ENCODE measurements at regions not wholly inside any gene's neighbourhood (a gene's known extent, or its start where the extent isn't known, plus 50 kb on each side); places are given as distances from the start of the nearest gene placed in this dataset.
"Not testable (repeated sequence)": the region's sequence is repeated elsewhere in the genome, so short reads cannot be mapped to it uniquely, and the experiment has no call there.

DNA sequence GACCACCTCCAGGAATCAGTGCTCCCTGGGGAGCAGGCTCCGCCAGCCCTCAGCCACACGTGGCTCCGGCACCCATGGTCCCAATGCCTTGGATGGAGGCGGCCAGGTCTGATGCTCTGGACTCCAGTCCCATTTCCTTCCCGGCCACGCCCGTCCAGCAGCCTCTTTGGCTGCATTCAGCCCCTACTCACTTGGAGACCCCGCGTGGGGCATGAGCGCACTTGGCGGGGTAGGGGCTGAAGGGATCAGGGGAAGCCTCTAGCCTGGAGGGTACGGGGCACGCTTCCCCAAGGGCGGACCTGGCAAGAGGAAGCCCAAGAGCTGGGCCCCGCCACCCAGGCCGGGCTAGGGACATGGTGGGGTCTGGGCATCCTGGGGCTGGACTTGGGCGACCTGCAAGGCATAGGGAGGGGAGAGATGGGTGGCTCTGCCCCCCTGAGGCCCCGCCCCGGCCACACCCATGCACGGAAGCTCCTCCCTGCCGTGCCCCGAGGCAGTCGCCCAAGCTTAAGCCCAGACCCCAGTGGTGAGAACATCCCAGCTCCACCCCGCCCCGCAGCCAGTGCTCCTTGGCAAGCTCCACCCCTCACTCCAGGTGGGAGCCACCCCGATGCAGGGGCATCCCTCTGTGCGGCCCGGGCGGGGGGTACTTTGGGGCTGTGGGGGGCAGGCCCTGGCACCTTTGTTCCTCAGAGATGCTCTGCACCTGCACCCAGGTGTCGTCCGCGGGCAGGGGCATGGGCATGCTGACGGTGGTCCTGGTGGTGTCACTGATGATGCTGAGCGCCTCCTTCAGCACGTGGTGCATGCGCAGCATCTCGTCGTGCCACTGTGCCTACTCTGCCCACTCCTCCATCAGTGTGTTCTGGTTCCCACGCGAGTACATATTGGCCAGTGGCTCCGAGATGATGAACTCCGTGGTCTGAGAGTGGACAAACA, 163.5 kb downstream of the GOLGA6L4 start:
- TF ChIP-seq, protein P1, sequence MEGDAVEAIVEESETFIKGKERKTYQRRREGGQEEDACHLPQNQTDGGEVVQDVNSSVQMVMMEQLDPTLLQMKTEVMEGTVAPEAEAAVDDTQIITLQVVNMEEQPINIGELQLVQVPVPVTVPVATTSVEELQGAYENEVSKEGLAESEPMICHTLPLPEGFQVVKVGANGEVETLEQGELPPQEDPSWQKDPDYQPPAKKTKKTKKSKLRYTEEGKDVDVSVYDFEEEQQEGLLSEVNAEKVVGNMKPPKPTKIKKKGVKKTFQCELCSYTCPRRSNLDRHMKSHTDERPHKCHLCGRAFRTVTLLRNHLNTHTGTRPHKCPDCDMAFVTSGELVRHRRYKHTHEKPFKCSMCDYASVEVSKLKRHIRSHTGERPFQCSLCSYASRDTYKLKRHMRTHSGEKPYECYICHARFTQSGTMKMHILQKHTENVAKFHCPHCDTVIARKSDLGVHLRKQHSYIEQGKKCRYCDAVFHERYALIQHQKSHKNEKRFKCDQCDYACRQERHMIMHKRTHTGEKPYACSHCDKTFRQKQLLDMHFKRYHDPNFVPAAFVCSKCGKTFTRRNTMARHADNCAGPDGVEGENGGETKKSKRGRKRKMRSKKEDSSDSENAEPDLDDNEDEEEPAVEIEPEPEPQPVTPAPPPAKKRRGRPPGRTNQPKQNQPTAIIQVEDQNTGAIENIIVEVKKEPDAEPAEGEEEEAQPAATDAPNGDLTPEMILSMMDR (conservative IDR thresholded peaks at IDR 0.05), result no peak

DNA sequence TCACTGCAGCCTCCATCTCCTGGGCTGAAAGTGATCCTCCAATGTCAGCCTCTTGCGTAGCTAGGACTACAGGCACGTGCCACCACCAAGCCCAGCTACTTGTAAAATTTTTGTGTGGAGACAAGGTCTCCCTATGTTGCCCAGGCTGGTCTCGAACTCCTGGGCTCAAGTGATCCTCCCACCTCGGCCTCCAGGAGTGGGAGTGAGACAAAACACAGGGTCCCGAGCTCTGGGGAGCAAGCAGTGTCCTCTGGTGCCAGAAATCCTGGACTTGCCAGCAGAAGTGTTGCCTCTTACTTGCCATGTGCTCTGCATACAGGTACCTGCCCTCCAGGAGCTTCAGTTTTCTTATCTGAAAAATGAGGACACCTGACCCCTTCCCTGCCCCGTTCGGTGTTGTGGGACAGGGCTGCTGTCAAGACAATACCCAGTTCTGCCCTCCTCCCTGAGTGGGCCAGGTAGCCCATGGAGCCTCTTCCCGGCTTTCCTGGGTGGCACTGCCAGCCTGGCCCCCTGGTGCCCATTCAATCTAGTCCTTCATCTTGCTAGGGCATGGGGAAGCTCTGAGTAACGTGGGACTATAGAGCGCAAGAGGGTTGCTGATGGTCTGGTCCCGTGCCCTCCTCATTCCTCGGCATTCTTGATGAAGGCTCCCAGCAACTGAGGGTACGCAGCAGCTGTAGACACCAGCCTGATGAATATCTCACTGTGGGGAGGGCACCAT, 164.6 kb downstream of the GOLGA6L4 start:
- TF ChIP-seq, protein P1 (conservative IDR thresholded peaks at IDR 0.05), result no peak
- H3K27ac ChIP-seq, result no peak overlapping the region

More for the DNA sequence above, 163.5 kb downstream of the GOLGA6L4 start:
- no peak overlapping the region for H3K27ac ChIP-seq

DNA sequence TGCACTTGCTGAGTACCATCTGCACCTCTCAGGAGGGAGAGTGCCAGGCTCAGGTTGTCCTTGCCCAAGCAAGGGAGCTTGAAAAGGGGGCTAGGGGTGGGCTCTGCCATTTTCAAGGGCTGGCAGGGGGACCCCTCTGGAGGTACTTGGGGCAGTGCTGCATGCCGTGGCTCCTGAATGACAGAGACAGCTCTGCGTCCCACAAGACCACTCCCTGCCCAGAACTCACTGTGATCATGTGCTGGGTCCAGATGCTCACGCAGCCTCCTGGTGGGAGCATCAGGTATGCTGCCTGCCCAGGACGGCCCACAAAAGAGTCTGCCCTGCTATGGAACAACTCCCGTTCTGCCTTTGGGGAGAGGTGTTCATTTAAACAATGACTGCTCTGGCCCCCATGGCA, 165.2 kb downstream of the GOLGA6L4 start:
- H3K27ac ChIP-seq, result no peak overlapping the region
- TF ChIP-seq, protein P1 (conservative IDR thresholded peaks at IDR 0.05), result no peak

- not testable (repeated sequence) for H3K27ac ChIP-seq
Measured at GRCh38 chr15:84401461-84401860, 165.9 kb downstream of the GOLGA6L4 start.

- H3K27ac ChIP-seq, result not testable (repeated sequence)
Measured at GRCh38 chr15:84401891-84402840, 166.6 kb downstream of the GOLGA6L4 start.

DNA sequence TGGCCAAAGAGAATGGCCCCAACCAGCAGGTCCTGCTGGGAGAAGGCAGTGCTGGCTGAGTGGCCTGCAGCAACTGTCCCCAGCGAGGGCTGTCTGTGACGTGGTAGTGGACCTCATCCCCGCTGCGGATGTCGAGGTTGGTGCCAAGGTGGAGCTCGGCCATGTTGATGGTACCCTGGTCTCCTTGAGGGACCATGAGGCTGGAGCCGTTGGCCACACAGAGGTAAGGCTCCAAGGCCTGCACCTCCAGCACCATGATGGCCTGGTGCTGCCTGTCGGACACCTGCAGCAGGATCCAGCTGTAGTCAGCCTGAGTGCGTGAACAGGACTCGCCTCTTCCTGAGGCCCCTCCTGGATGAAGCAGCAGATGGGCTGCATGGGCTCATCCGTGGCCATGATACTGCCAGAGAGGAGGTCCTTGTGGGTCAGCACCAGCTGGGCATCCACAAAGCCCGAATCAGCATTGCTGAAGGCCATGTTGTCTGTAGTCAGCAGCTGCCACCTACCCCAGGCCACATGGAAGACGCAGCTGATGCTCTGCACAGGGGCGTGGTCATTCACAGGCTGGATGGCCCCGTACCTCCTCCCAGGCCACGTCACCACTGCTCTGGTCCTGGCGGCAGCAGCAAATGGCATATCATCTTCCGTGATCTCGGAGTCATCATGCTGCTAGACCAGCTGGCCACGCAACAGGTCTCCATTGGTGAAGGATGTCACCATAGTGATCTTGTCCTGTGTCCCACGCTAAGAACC, 167.5 kb downstream of the GOLGA6L4 start:
- H3K27ac ChIP-seq, result no peak overlapping the region
- TF ChIP-seq, protein P1 (conservative IDR thresholded peaks at IDR 0.05), result no peak

DNA sequence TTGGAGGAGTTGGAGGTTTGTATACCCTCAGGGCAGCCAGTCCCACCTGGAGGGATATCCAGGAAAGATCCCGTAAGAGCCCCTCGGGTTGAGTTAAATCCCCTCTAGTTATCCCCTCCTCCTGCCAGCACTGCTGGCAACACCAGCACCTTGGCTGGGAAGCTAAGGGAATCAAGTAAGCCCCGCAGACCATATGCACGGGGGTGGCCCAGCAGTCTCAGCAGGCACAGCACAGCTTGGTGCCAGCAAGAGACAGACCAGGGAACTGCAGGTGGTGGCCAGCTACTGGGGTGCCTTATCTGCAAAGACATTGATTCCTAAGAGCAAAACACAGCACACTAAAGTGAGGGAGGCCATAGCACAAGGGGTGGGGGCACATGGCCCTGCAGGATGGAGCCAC, 173.8 kb downstream of the GOLGA6L4 start:
- H3K27ac ChIP-seq, result not testable (repeated sequence)

GRCh38 chr15:84421513-84422181, 179.2 kb upstream of the ZSCAN2 start:
- H3K27ac ChIP-seq, result not testable (repeated sequence)

DNA sequence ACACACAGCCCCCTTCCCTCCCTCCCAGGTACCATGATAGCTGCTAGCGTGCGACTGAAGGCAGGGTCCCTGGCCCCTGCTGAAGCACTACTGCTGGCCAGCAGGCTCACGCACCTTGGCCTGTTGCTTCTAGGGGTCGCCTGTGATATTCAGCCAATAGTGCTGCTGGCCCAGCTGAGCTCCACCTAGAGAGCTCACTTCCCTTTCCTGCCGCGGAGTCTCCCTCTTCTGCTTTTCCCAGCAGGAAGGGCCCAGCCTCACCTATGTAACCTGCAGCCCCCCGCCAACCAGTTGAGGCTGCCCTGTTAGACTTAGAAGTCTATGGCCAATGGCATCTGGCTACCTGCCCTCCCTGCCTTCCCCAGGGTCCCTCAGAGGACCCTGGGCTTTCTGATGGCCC, 175.5 kb upstream of the ZSCAN2 start:
- H3K27ac ChIP-seq, result not testable (repeated sequence)

- H3K27ac ChIP-seq, result not testable (repeated sequence)
Measured at GRCh38 chr15:84473305-84473877, 127.4 kb upstream of the ZSCAN2 start.

DNA sequence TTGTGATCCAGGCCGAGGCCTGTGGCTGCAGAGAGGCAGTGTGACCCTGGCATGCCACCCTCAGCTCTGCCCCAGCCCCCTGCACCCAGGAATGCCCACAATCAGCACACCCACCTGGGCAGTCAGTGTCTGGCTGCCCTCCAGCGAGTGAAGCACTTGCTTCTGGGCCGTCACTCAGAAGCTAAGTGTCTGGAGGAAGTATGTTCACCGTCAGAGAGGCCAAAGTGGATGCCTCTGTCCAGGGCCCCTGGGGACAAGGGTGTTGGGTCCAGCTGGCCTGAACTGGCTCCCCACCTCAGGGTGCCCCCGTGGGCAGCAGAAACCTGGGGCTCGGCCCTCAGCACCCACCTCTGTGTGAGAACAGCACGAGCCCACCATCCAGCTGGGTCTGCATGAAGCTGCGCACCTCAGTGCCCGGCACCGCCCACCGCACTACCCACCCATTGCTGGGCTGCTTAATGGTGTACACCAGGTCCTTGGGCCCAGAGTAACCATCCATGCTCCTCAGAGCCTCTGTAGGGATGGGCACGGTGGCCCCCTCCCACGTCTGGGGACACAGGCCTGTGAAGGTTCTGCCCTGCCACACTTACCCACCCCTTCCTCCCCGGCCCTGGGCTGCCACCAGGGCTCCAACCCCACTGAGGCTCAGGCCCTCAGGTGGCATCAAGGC, 124.3 kb upstream of the ZSCAN2 start:
- H3K27ac ChIP-seq, result not testable (repeated sequence)

DNA sequence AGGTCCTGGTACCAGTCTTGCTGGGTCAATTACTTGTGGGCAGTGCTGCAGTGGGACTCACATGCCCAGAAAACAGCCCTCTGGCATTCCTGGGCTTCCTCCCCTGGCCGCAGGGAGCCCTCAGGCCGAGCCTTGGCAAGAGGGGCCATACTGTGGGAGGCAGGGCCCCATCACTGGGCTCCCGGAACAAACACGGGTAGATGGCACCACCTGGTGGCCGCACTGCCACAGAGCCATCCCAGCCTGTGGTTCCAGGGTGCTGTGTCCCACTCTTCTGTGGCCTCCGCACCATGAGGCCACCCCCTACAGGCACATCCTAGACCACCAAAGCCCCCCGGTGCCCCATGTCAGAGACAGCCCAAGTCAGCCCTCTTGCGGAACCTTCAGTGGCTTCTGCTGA, 123.3 kb upstream of the ZSCAN2 start:
- H3K27ac ChIP-seq, result not testable (repeated sequence)

GRCh38 chr15:84480174-84480681, 120.6 kb upstream of the ZSCAN2 start:
- H3K27ac ChIP-seq, result not testable (repeated sequence)

All from VCaP (cell line).